Stomach smooth muscle (tissue), 2 donors: ENCODE measurements at regions not wholly inside any gene's neighbourhood (a gene's known extent, or its start where the extent isn't known, plus 50 kb on each side); places are given as distances from the start of the nearest gene placed in this dataset.

Source experiments
- H3K27ac ChIP-seq: one replicate; pipeline ENCODE4 v1.7.0; 2013; ENCODE audit warnings: mild to moderate bottlenecking, low read length, inconsistent platforms
- H3K27me3 ChIP-seq, 2 donors: one replicate each; pipeline ENCODE4 v1.7.0; 2013; ENCODE audit warnings: low read length in 2 of 2; ENCODE audit not compliant: insufficient read depth in 2 of 2, control insufficient read depth in 1 of 2
- H3K36me3 ChIP-seq, 2 donors: one replicate each; pipeline ENCODE4 v1.7.0; 2013; ENCODE audit warnings: low read length in 2 of 2; ENCODE audit not compliant: control insufficient read depth in 2 of 2, insufficient read depth in 2 of 2
- H3K4me1 ChIP-seq: one replicate; pipeline ENCODE4 v1.7.0; 2013; ENCODE audit warnings: low read length; ENCODE audit not compliant: control insufficient read depth, insufficient read depth
- H3K4me3 ChIP-seq, 2 donors: one replicate each; pipeline ENCODE4 v1.7.0; 2013; ENCODE audit warnings: low read length in 2 of 2
- H3K9ac ChIP-seq, 2 donors: one replicate each; pipeline ENCODE4 v1.7.0; 2013; ENCODE audit warnings: low read length in 2 of 2, mild to moderate bottlenecking in 1 of 2
- H3K9me3 ChIP-seq, 2 donors: one replicate each; pipeline ENCODE4 v1.7.0; 2013; ENCODE audit warnings: low read length in 2 of 2; ENCODE audit not compliant: control insufficient read depth in 2 of 2
- donor health status: healthy.
- donor health status: Pancreatic carcinoma.

GRCh38 chr6:103872678-103873077, 987.0 kb downstream of the HACE1 start:
- Histone ChIP-seq H3K27ac (no peak overlapping the region), H3K4me3 (no peak overlapping the region), H3K27me3 (no peaks in the 10 kb centered on the region), H3K4me1 (no peaks in the 10 kb centered on the region), H3K36me3 (no peaks in the 10 kb centered on the region), H3K9ac (no peak overlapping the region), H3K9me3 (no peaks in the 10 kb centered on the region)

DNA sequence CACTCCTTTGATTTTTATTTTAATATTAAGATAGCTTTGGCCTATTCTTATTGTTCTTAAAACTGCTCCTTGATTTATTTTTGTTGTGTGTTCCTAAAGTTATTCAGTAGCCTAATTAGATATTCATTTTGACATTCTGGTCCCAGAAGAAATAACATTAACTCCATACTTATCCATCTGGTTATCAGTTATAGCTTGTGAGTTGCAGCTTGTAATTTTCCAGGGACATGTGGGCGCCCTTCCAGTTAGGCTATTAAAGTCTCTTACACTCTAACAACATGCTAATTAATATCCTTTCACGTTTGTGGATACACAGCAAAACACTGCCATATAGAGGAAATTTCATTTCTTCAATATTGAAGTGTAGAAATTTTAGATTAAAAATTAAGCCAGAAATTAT, 987.5 kb downstream of the HACE1 start:
- H3K4me1 ChIP-seq = no peaks in the 10 kb centered on the region
- no peak overlapping the region for H3K4me3 ChIP-seq
- H3K27ac ChIP-seq = no peak overlapping the region
- H3K9ac ChIP-seq = no peak overlapping the region
- no peaks in the 10 kb centered on the region for H3K27me3 ChIP-seq
- no peaks in the 10 kb centered on the region for H3K9me3 ChIP-seq
- no peaks in the 10 kb centered on the region for H3K36me3 ChIP-seq

DNA sequence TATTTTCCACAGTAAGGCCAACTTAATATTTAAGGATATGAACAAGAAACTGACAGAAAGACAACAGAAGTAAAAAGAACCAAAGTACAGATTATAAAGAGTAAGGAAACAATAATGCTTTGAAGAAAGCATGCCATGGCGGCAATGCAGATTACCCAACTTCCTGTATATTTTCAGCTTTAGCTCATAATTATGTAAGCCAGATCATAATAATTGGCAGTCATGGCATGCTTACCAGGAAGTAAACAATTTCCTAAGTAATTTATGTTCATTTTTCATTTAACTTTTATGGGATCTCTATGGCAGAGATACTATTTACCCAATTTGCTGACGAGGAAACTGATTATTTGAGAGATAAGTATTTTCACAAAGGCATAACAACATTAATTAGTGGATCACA, 988.7 kb downstream of the HACE1 start:
- Histone ChIP-seq H3K9me3 (no peaks in the 10 kb centered on the region), H3K4me1 (no peaks in the 10 kb centered on the region), H3K27ac (no peak overlapping the region), H3K4me3 (no peak overlapping the region), H3K27me3 (no peaks in the 10 kb centered on the region), H3K36me3 (no peaks in the 10 kb centered on the region), H3K9ac (no peak overlapping the region)

GRCh38 chr6:103862297-103862696, 997.4 kb downstream of the HACE1 start:
- H3K9me3 ChIP-seq = no peaks in the 10 kb centered on the region
- H3K36me3 ChIP-seq = no peaks in the 10 kb centered on the region
- no peaks in the 10 kb centered on the region for H3K27me3 ChIP-seq
- no peak overlapping the region for H3K9ac ChIP-seq
- no peaks in the 10 kb centered on the region for H3K4me1 ChIP-seq
- no peak overlapping the region for H3K4me3 ChIP-seq
- H3K27ac ChIP-seq = no peak overlapping the region

DNA sequence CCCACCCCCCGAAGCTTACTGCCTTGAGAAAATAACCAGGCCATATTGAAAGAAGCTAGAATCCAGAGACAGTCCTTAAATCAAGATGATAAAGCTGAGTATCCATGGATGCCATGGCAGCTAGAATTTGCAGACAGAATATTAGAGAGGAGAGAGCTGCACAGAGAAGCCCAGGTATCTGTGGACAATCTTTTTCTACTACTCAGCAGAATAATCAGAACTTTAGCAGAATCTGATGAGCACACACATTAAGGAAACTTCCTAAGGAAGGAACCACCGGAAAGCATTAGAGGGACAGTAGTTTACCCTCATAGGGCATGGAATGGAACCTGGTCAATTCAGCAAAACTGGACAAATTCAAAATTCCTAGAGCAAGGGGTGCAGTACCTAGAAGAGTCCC, 1001.7 kb downstream of the HACE1 start:
- H3K4me1 ChIP-seq = no peaks in the 10 kb centered on the region
- H3K9ac ChIP-seq = no peak overlapping the region
- H3K9me3 ChIP-seq = no peaks in the 10 kb centered on the region
- no peak overlapping the region for H3K4me3 ChIP-seq
- H3K27me3 ChIP-seq = no peaks in the 10 kb centered on the region
- no peaks in the 10 kb centered on the region for H3K36me3 ChIP-seq
- no peak overlapping the region for H3K27ac ChIP-seq

- no peaks in the 10 kb centered on the region for H3K9me3 ChIP-seq
- H3K9ac ChIP-seq = no peak overlapping the region
- no peak overlapping the region for H3K27ac ChIP-seq
Measured at GRCh38 chr6:103855750-103856149, 1004.0 kb downstream of the HACE1 start.

GRCh38 chr6:103854059-103854458, 1005.7 kb downstream of the HACE1 start:
- no peaks in the 10 kb centered on the region for H3K27me3 ChIP-seq
- H3K4me3 ChIP-seq = no peak overlapping the region
- no peak overlapping the region for H3K9ac ChIP-seq
- no peaks in the 10 kb centered on the region for H3K36me3 ChIP-seq
- H3K9me3 ChIP-seq = no peaks in the 10 kb centered on the region
- no peaks in the 10 kb centered on the region for H3K4me1 ChIP-seq
- H3K27ac ChIP-seq = no peak overlapping the region

More at GRCh38 chr6:103855750-103856149, 1004.0 kb downstream of the HACE1 start:
- Histone ChIP-seq H3K4me1 (no peaks in the 10 kb centered on the region), H3K4me3 (no peak overlapping the region), H3K27me3 (no peaks in the 10 kb centered on the region), H3K36me3 (no peaks in the 10 kb centered on the region)

- no peak overlapping the region for H3K9ac ChIP-seq
- H3K9me3 ChIP-seq = no peaks in the 10 kb centered on the region
- H3K4me3 ChIP-seq = no peak overlapping the region
- H3K36me3 ChIP-seq = no peaks in the 10 kb centered on the region
- no peaks in the 10 kb centered on the region for H3K4me1 ChIP-seq
- H3K27me3 ChIP-seq = no peaks in the 10 kb centered on the region
- H3K27ac ChIP-seq = no peak overlapping the region
Measured at GRCh38 chr6:103838457-103838856, 1021.3 kb downstream of the HACE1 start.

DNA sequence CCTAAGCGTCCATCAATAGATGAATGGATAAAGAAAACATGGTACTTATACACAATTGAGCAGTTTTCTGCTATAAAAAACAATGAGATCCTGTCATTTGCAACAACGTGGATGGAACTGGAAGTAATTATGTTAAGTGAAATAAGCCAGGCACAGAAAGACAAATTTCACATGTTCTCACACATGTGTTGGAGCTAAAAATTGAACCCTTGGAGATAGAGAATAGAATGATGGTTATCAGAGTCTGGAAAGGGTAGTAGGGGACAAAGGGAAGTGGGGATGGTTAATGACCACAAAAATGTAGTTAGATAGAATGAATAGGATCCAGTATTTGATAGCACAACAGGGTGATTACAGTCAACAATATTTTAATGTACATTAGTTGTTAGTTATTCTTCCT, 1033.5 kb downstream of the HACE1 start:
- Histone ChIP-seq H3K9ac (no peak overlapping the region), H3K4me1 (no peaks in the 10 kb centered on the region), H3K27ac (no peak overlapping the region), H3K27me3 (no peaks in the 10 kb centered on the region), H3K4me3 (no peak overlapping the region), H3K36me3 (no peaks in the 10 kb centered on the region), H3K9me3 (no peaks in the 10 kb centered on the region)

DNA sequence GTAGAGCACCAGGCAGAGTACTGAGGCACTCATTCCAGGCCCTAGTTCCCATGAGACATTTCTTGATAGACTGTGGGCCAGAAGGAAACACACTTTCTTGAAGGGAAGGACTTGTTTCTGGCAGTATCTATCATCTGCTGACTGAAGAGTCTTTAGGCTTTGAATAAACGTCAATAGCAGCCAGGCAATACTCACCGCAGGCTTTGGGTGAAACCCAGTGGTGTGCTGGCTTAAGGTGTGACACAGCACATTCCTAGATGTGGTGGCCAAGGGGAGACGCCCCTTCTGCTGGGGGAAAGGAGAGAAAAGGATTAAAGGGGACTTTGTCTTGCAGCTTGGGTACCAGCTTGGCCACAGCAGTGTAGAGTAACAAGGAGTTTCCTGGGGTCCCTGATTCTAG, 1039.6 kb downstream of the HACE1 start:
- no peak overlapping the region for H3K4me3 ChIP-seq
- no peaks in the 10 kb centered on the region for H3K36me3 ChIP-seq
- H3K27ac ChIP-seq = no peak overlapping the region
- H3K9ac ChIP-seq = no peak overlapping the region
- H3K27me3 ChIP-seq = no peaks in the 10 kb centered on the region
- no peaks in the 10 kb centered on the region for H3K4me1 ChIP-seq
- H3K9me3 ChIP-seq = no peaks in the 10 kb centered on the region

- H3K4me3 ChIP-seq = no peak overlapping the region
- H3K36me3 ChIP-seq = no peaks in the 10 kb centered on the region
- no peak overlapping the region for H3K27ac ChIP-seq
Measured at GRCh38 chr6:103819509-103819908, 1040.2 kb downstream of the HACE1 start.

DNA sequence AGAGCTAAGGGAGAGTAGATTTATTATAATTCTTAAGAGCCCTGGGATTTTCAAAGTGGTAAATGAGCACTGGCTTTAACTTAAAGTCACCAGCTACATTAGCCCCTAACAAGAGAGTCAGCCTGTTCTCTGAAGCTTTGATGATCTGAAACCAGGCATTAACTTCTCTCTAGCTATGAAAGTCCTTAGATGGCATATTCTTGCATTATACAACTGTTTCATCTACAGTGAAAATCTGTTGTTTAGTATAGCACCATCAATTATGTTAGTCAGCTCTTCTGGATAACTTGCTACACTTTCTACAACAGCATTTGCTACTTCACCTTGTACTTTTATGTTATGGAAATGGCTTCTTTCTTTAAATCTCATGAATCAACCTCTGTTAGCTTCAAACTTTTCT, 1046.7 kb downstream of the HACE1 start:
- Histone ChIP-seq H3K4me3 (no peak overlapping the region), H3K9me3 (no peaks in the 10 kb centered on the region), H3K4me1 (no peaks in the 10 kb centered on the region), H3K36me3 (no peaks in the 10 kb centered on the region), H3K9ac (no peak overlapping the region), H3K27me3 (no peaks in the 10 kb centered on the region), H3K27ac (no peak overlapping the region)

More at GRCh38 chr6:103819509-103819908, 1040.2 kb downstream of the HACE1 start:
- Histone ChIP-seq H3K27me3 (no peaks in the 10 kb centered on the region), H3K9me3 (no peaks in the 10 kb centered on the region), H3K4me1 (no peaks in the 10 kb centered on the region), H3K9ac (no peak overlapping the region)
